Activated T-helper 1 cell treated with anti-CD3 and anti-CD28 coated beads, Interleukin-12 subunit alpha, Interleukin-12 subunit beta, Interleukin-2, Interleukin-4 antibody, amounts not matched to agents 30 ng/mL and 10 ng/mL and 1 ng/mL, durations not matched to agents 14 hours and 24 hours and 36 hours (primary cell): ENCODE measurements at regions not wholly inside any gene's neighbourhood (a gene's known extent, or its start where the extent isn't known, plus 50 kb on each side); places are given as distances from the start of the nearest gene placed in this dataset.
A peak's percentile ranks its signal among the peaks of the same experiment; 100 is the strongest.

ENCODE experiments used
- DNase-seq: peaks from one replicate; pipeline ENCODE4 v3.0.0; 2021; ENCODE audit warnings: low spot score
- H3K27ac Mint-ChIP-seq: one replicate; pipeline ENCODE4 v1.8.0; 2021; ENCODE audit warnings: mild to moderate bottlenecking, mixed read lengths
- H3K27me3 Mint-ChIP-seq: one replicate; pipeline ENCODE4 v1.8.0; 2022; ENCODE audit warnings: mild to moderate bottlenecking, moderate library complexity, mixed read lengths; ENCODE audit not compliant: insufficient read depth
- H3K36me3 Mint-ChIP-seq: one replicate; pipeline ENCODE4 v1.8.0; 2021; ENCODE audit warnings: low read depth, mixed read lengths
- H3K4me1 Mint-ChIP-seq: one replicate; pipeline ENCODE4 v1.8.0; 2021; ENCODE audit warnings: low read depth, mixed read lengths
- H3K4me3 Mint-ChIP-seq: one replicate; pipeline ENCODE4 v1.8.0; 2021; ENCODE audit warnings: mild to moderate bottlenecking, moderate library complexity, mixed read lengths
- H3K9me3 Mint-ChIP-seq: one replicate; pipeline ENCODE4 v1.8.0; 2021; ENCODE audit warnings: mixed read lengths
- intact Hi-C: fragments of 100-400 bp; cut with micrococcal nuclease; formaldehyde crosslinking; loops from one replicate; pipeline ENCODE4 v1.15.1; 2024

DNA sequence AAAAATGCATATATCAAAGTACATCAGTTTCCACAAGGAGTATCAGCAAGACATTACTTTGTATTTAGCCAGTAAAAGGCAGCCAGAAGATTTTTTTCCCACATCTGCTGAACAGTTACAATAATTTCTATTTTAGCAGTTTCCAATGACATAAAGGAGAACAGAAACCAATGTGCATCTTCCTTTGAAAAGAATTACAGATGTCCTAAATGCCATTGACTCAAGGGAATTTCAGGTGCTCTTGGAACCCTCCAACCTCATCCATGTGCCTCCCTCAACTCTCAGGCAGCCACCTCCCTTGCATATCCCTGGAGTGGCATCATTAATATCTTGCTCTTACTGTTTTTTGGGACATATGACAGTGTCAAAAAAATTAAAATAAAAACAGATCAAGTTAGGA is 62.2 kb upstream of the ST8SIA1 start:
- intact Hi-C loops: loop anchor here (1.0 kb wide), 1 partner anchor 13 kb away; no protein-coding TSS in a partner anchor
- H3K27me3 Mint-ChIP-seq: no peaks in the 10 kb centered on the region
- no peak for DNase-seq
- peaks cover 10% of the 10 kb centered on the region for H3K9me3 Mint-ChIP-seq
- peaks cover 27% of the 10 kb centered on the region for H3K4me1 Mint-ChIP-seq
- H3K27ac Mint-ChIP-seq: peak overlapping the region; percentile 76
- peak overlapping the region; percentile 9 for H3K4me3 Mint-ChIP-seq
- no peaks in the 10 kb centered on the region for H3K36me3 Mint-ChIP-seq

DNA sequence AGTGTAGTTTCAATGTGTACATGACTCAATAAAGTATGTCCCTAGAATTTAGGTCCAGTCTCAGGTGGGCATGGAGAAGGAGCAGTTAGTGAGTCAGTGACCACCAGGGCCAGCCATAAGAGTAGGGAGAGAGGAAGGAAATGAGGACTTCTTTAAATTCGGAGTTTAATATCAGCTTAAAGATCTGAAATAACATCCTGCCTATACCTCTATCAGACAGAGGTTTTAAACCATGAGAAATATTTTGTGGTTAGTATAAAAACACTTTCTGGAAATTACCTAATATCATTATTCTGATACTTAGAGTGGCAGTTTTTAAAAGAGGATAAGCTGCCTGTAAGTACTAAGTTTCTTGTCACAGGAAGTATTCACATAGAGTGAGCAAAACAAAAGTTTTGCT is 61.7 kb upstream of the ST8SIA1 start:
- DNase-seq: no peak
- Mint-ChIP-seq H3K36me3 (no peaks in the 10 kb centered on the region), H3K4me1 (peaks cover 27% of the 10 kb centered on the region), H3K9me3 (peaks cover 5% of the 10 kb centered on the region), H3K27me3 (no peaks in the 10 kb centered on the region), H3K27ac (no peak overlapping the region), H3K4me3 (peak overlapping the region; percentile 9)
- intact Hi-C loops: loop anchor here (1.0 kb wide), 1 partner anchor 13 kb away; no protein-coding TSS in a partner anchor

DNA sequence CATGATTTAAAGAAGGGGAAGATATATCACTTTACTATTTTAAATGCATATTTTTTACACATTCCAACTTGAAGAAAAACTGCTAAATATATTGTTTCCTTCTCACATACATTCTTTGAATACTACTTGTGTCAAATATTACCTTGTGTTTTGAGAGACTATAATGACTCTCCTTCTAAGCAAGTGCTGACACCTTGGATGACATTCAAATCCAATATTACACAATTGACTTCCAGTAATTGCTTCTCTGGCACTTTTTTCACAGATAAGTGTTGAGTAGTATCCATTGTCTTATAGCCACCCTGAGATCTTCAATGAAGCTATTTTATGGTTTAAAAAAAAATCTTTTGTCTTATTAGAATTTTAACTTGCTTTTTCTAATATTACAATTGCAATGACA is 61.2 kb upstream of the ST8SIA1 start:
- H3K27me3 Mint-ChIP-seq: no peaks in the 10 kb centered on the region
- H3K9me3 Mint-ChIP-seq: peaks cover 4% of the 10 kb centered on the region
- H3K4me1 Mint-ChIP-seq: peaks cover 27% of the 10 kb centered on the region
- intact Hi-C loops: loop anchor here (1.0 kb wide), 1 partner anchor 14 kb away; no protein-coding TSS in a partner anchor
- no peaks in the 10 kb centered on the region for H3K36me3 Mint-ChIP-seq
- no peak overlapping the region for H3K4me3 Mint-ChIP-seq
- no peak for DNase-seq
- no peak overlapping the region for H3K27ac Mint-ChIP-seq
